ENCODE measurements at regions not wholly inside any gene's neighbourhood (a gene's known extent, or its start where the extent isn't known, plus 50 kb on each side); places are given as distances from the start of the nearest gene placed in this dataset.
A peak's percentile ranks its signal among the peaks of the same experiment; 100 is the strongest.

GRCh38 chr17:34825102-34825501 lies 136.2 kb downstream of the CCT6B start:
- no peak for DNase-seq

GRCh38 chr17:34823023-34823422 lies 138.2 kb downstream of the CCT6B start:
- DNase-seq = no peak

GRCh38 chr17:34822007-34822739 lies 139.1 kb downstream of the CCT6B start:
- DNase-seq = no peak

- no peak for DNase-seq
These were observed 140.3 kb downstream of the CCT6B start for GRCh38 chr17:34820922-34821321.

- no peak for DNase-seq
These were observed 140.9 kb downstream of the CCT6B start for GRCh38 chr17:34820248-34820801.

GRCh38 chr17:34817252-34818035 lies 143.8 kb downstream of the CCT6B start:
- DNase-seq = no peak

GRCh38 chr17:34816848-34817247 lies 144.4 kb downstream of the CCT6B start:
- DNase-seq = no peak

- no peak for DNase-seq
These were observed 148.0 kb downstream of the CCT6B start for GRCh38 chr17:34813290-34813689.

GRCh38 chr17:34811561-34811960 lies 149.7 kb downstream of the CCT6B start:
- DNase-seq = no peak

- DNase-seq = no peak
These were observed 160.6 kb downstream of the CCT6B start for GRCh38 chr17:34800661-34801060.

GRCh38 chr17:34799751-34800150 lies 161.5 kb downstream of the CCT6B start:
- no peak for DNase-seq

GRCh38 chr17:34798581-34798980 lies 162.7 kb downstream of the CCT6B start:
- DNase-seq = no peak

- peak in 1 of 2 donors; percentile 22 for DNase-seq
These were observed 163.5 kb downstream of the CCT6B start for GRCh38 chr17:34797720-34798119.

GRCh38 chr17:34793231-34793908 lies 167.9 kb downstream of the CCT6B start:
- DNase-seq = no peak

GRCh38 chr17:34788696-34789095 lies 172.6 kb downstream of the CCT6B start:
- DNase-seq = no peak

GRCh38 chr17:34784526-34784925 lies 176.7 kb downstream of the CCT6B start:
- DNase-seq = no peak

- DNase-seq = no peak
These were observed 179.0 kb downstream of the CCT6B start for GRCh38 chr17:34782271-34782670.

- DNase-seq = no peak
These were observed 179.6 kb downstream of the CCT6B start for GRCh38 chr17:34781571-34782108.

GRCh38 chr17:34781071-34781470 lies 180.2 kb downstream of the CCT6B start:
- no peak for DNase-seq

GRCh38 chr17:34780438-34780837 lies 180.8 kb downstream of the CCT6B start:
- no peak for DNase-seq

- DNase-seq = no peak
These were observed 184.5 kb downstream of the CCT6B start for GRCh38 chr17:34776456-34777443.

- DNase-seq = no peak
These were observed 188.2 kb downstream of the CCT6B start for GRCh38 chr17:34773036-34773435.

All from inflammatory macrophage (primary cell).